ENCODE measurements at regions not wholly inside any gene's neighbourhood (a gene's known extent, or its start where the extent isn't known, plus 50 kb on each side); places are given as distances from the start of the nearest gene placed in this dataset.
"Not testable (repeated sequence)": the region's sequence is repeated elsewhere in the genome, so short reads cannot be mapped to it uniquely, and the experiment has no call there.

DNA sequence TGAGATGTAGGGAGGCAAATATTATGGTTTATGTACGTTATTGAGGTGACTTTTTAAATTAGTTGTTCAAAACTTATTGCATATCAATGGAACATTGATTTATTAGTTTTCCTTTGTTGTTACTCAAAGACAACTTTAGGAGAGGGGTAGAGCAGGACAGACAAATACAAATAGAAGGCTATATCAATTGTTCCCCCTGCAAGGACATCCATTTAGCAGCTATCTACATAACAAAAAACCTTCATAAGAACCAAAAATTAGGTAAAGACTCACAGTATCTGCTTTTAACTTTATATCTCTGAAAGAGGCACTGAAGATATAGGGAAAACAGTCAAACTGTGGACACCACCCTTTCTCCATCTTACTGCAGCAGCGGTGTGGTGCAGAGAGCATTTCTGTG, 958.8 kb downstream of the DIPK2A start:
- no peak overlapping the region for H3K27ac Mint-ChIP-seq
- no peaks in the 10 kb centered on the region for H3K36me3 Mint-ChIP-seq (ENCODE audit: low read depth)
- peaks cover 23% of the 10 kb centered on the region for H3K9me3 Mint-ChIP-seq (ENCODE audit: insufficient read depth)
- no peak overlapping the region for H3K4me3 Mint-ChIP-seq
- no peaks in the 10 kb centered on the region for H3K4me1 Mint-ChIP-seq (ENCODE audit: low read depth)
- ATAC-seq (no peak), DNase-seq (no peak)
- H3K27me3 Mint-ChIP-seq (ENCODE audit: low read depth), result no peaks in the 10 kb centered on the region
- ChIA-PET CTCF (no interaction called here), POLR2A (no interaction called here)

DNA sequence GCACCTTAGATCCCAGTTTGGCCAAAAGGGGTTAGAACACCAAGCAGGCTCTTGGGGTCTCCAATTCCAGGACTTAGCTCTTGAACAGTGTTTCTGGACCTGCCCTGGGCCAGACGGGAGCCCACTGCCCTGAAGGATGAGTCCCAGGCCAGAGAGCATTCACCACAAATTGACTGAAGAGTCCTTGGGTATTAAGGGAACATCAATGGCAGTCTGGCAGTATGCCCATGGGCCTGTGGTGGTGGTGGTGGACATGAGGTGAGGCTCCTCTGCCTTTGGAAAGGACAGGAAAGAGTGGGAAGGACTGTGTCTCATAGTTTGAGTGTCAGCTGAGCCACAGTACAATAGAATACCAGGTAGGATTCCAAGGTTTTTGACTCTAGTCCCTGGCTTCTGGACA, 960.0 kb downstream of the DIPK2A start:
- H3K36me3 Mint-ChIP-seq (ENCODE audit: low read depth), result no peaks in the 10 kb centered on the region

DNA sequence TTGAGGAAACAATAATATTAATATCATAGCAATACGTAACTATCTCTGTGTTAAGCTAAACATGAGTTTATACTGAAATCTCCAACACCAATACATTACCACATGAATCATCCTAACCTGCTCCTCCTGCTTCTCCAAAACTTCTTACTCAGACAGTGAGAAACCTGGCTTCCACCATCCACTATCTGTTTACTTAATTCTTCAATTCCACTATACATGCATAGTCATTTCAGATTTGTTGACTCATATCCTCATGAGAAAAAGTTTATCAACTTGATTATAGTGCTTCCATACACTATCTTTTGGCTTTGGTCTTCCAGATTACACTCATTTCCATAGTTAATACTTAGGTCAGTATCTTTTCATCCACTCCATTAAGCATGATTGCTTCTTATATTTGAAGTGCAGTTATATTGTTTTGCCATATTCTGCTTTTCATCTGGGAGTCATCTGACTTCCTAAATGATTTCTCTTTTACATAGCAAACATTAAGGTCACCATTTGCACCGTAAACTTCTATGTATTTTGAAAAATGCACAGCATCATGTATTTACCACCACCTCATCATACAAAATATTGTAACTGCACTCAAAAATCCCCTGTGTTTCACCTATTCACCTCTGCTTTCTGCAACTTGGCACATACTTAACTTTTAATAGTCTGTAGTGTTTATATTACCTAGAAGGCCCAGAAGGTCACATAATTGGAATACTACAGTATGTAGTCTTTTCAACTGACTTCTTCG, 970.6 kb downstream of the DIPK2A start:
- POLR2A ChIA-PET, result no interaction called here
- ATAC-seq (no peak), DNase-seq (no peak)
- CTCF ChIA-PET, result no interaction called here
- Mint-ChIP-seq H3K27me3 (ENCODE audit: low read depth) (no peaks in the 10 kb centered on the region), H3K4me3 (no peak overlapping the region), H3K9me3 (ENCODE audit: insufficient read depth) (peaks cover 11% of the 10 kb centered on the region), H3K36me3 (ENCODE audit: low read depth) (no peaks in the 10 kb centered on the region), H3K4me1 (ENCODE audit: low read depth) (no peaks in the 10 kb centered on the region), H3K27ac (no peak overlapping the region)

More for the DNA sequence above, 960.0 kb downstream of the DIPK2A start:
- CTCF ChIA-PET, result no interaction called here
- Mint-ChIP-seq H3K27ac (no peak overlapping the region), H3K4me3 (no peak overlapping the region), H3K27me3 (ENCODE audit: low read depth) (no peaks in the 10 kb centered on the region), H3K9me3 (ENCODE audit: insufficient read depth) (peaks cover 27% of the 10 kb centered on the region), H3K4me1 (ENCODE audit: low read depth) (no peaks in the 10 kb centered on the region)
- POLR2A ChIA-PET, result no interaction called here
- DNase-seq (no peak), ATAC-seq (no peak)

DNA sequence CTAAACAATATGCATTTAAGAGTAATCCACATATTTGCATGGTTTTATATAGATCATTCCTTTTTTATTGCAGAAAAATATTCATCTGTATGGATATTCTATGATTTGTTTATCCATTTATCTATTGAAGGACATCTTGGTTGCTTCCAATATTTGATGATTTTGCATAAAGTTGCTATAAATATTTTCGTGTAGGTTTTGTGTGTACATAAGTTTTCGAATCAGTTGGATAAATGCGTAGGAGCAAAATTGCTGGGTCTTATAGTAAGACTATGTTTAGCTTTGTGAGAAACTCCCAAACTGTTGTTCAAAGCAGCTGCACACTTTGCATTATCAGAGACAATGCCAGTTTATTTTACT, 971.2 kb downstream of the DIPK2A start:
- Mint-ChIP-seq H3K27me3 (ENCODE audit: low read depth) (no peaks in the 10 kb centered on the region), H3K9me3 (ENCODE audit: insufficient read depth) (peaks cover 11% of the 10 kb centered on the region), H3K4me1 (ENCODE audit: low read depth) (no peaks in the 10 kb centered on the region), H3K4me3 (no peak overlapping the region), H3K36me3 (ENCODE audit: low read depth) (no peaks in the 10 kb centered on the region), H3K27ac (no peak overlapping the region)
- CTCF ChIA-PET, result no interaction called here
- DNase-seq (no peak), ATAC-seq (no peak)
- POLR2A ChIA-PET, result no interaction called here

DNA sequence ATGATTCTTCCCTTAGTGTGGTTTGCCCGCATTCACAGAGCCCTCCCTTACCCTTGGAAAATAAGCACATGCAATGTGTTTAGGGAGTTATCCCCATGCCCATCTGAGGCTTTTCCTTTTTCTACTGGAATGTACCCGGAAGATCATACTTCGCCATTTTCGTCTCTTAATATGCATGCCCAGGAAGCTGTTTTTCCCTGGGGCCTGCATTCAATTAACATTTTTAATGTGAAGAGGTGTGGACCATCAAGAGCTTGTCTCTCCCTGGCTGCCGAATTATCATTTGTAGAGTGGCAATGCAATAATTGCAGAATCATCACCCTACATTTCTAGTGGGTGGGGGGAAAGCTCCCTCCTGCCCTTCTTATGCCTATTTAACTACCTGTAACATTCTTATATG, 976.3 kb downstream of the DIPK2A start:
- CTCF ChIA-PET, result no interaction called here
- ATAC-seq (no peak), DNase-seq (no peak)
- no peaks in the 10 kb centered on the region for H3K4me1 Mint-ChIP-seq (ENCODE audit: low read depth)
- peaks cover 11% of the 10 kb centered on the region for H3K9me3 Mint-ChIP-seq (ENCODE audit: insufficient read depth)
- H3K27ac Mint-ChIP-seq, result no peak overlapping the region
- no peaks in the 10 kb centered on the region for H3K36me3 Mint-ChIP-seq (ENCODE audit: low read depth)
- H3K27me3 Mint-ChIP-seq (ENCODE audit: low read depth), result no peaks in the 10 kb centered on the region
- no peak overlapping the region for H3K4me3 Mint-ChIP-seq
- POLR2A ChIA-PET, result no interaction called here

DNA sequence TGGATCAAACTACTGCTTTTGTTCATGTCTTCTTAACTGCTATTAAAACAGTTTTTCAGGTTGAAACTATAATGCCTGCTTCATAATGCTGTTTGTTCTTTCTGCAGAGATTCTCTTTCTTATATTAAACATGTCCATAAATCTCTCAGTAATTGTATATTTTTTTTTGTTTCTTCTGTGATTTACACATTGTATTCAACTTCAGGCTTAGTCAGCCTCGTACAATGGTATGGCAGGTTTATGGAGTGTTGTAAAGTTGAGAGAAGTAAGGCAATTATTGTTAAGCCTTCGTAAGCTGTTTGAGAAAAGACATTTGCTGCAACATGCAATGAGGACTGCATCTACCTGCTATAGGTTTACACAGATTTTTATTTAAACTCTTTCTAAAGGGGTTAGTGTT, 977.1 kb downstream of the DIPK2A start:
- Mint-ChIP-seq H3K9me3 (ENCODE audit: insufficient read depth) (peaks cover 11% of the 10 kb centered on the region), H3K27me3 (ENCODE audit: low read depth) (no peaks in the 10 kb centered on the region), H3K36me3 (ENCODE audit: low read depth) (no peaks in the 10 kb centered on the region), H3K27ac (no peak overlapping the region), H3K4me1 (ENCODE audit: low read depth) (no peaks in the 10 kb centered on the region), H3K4me3 (no peak overlapping the region)
- no peak for ATAC-seq
- CTCF ChIA-PET, result no interaction called here
- DNase-seq, result no peak
- POLR2A ChIA-PET, result no interaction called here

DNA sequence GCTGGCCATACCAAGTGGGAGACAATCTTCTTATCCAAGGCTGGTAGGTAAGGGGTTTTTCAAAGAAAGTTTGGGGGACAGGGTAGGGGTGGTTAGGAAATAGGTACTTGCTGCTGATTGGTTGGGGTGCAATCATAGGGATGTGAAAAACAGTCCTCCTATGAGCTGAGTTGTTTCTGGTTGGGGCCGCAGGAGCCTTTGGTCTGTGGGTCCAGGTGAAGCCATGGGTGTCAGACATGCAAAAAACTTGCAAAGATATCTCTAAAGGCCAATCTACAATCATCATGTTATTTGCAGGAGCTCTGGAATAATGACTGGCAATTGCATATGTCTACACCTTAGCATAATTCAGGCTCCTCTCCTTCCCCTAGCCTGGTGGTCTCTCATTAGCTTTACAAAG, 982.3 kb downstream of the DIPK2A start:
- ChIA-PET POLR2A (no interaction called here), CTCF (no interaction called here)
- Mint-ChIP-seq H3K27ac (no peak overlapping the region), H3K4me1 (ENCODE audit: low read depth) (no peaks in the 10 kb centered on the region), H3K9me3 (ENCODE audit: insufficient read depth) (peaks cover 4% of the 10 kb centered on the region), H3K36me3 (ENCODE audit: low read depth) (no peaks in the 10 kb centered on the region), H3K27me3 (ENCODE audit: low read depth) (no peaks in the 10 kb centered on the region), H3K4me3 (no peak overlapping the region)
- ATAC-seq, result no peak
- DNase-seq, result no peak

DNA sequence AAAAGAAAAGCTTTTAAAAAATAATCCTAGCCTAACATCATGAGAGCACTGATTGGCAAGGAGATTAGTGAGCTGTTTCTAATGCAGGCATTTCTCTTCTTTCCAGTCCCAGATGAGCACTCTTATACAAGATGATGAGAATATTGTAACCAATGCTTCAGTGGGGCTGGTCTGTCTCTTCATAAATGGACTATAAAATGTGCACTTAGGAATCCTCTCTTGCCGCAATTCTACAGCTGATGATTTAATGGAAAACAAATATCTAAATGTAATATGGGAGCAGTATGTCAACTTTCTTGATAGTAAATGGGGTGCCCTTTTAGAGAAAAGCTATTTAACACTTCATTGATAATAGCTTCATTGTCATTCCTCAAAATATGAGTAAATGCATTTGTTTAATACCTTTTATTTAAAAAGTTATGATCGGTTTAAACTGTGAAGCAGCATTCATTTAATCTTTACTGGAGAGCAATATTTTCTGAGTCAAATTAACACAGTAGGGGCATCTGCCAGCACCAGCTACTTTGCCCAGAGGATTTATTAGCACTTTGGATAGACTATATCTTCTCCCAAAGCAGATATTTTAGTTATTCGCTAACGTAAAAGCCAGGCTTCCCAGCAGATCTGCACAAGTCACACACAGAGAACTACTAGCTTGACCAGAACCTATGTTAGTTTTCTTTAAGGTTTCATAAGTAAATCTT, 985.9 kb downstream of the DIPK2A start:
- no peaks in the 10 kb centered on the region for H3K4me1 Mint-ChIP-seq (ENCODE audit: low read depth)
- POLR2A ChIA-PET, result no interaction called here
- no peaks in the 10 kb centered on the region for H3K36me3 Mint-ChIP-seq (ENCODE audit: low read depth)
- H3K27me3 Mint-ChIP-seq (ENCODE audit: low read depth), result no peaks in the 10 kb centered on the region
- no peak for DNase-seq
- H3K4me3 Mint-ChIP-seq, result no peak overlapping the region
- ATAC-seq, result no peak
- CTCF ChIA-PET, result no interaction called here
- no peak overlapping the region for H3K27ac Mint-ChIP-seq
- H3K9me3 Mint-ChIP-seq (ENCODE audit: insufficient read depth), result peaks cover 4% of the 10 kb centered on the region

DNA sequence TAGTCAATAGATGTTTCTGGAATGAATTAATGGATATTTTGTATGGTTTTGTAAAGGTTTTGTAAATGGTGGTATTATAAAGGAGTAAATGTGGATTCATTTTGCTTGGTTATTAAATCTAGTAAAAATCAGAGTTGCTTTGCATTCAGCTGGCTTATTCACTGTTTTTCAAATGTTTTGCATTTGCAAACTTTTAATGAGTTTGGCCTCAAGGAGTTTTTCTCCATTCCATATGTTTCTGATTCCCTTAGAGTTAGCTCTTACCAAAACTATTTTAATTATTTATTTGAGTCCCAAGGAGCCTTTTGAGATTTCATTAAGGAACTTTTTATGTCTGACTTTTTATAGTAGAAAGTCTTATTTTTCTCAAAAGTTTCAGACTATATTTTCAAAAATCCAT, 992.2 kb downstream of the DIPK2A start:
- DNase-seq (no peak), ATAC-seq (no peak)
- Mint-ChIP-seq H3K27ac (no peak overlapping the region), H3K36me3 (ENCODE audit: low read depth) (no peaks in the 10 kb centered on the region), H3K4me3 (no peak overlapping the region), H3K27me3 (ENCODE audit: low read depth) (no peaks in the 10 kb centered on the region), H3K9me3 (ENCODE audit: insufficient read depth) (no peaks in the 10 kb centered on the region), H3K4me1 (ENCODE audit: low read depth) (no peaks in the 10 kb centered on the region)
- ChIA-PET POLR2A (no interaction called here), CTCF (no interaction called here)

DNA sequence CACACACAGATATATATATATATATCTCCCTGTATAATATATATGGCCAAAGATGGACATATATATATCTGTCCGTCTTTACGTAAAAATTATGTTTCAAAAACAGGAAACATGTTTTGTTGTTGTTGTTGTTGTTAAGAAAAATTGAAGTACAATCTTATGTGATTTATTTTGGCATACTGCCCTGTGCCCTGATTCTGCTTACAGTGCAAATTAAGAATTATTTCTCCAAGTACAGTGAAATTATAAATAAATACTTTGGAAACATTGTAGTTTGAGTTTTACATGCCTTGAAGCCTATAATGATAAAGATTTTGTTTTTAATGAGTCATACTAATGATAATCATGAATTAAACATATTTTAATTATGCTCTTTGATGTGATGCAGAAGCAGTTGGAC, 994.9 kb downstream of the DIPK2A start:
- POLR2A ChIA-PET, result no interaction called here
- CTCF ChIA-PET, result no interaction called here
- H3K27me3 Mint-ChIP-seq (ENCODE audit: low read depth), result no peaks in the 10 kb centered on the region
- DNase-seq (no peak), ATAC-seq (no peak)
- no peaks in the 10 kb centered on the region for H3K36me3 Mint-ChIP-seq (ENCODE audit: low read depth)
- no peak overlapping the region for H3K4me3 Mint-ChIP-seq
- H3K4me1 Mint-ChIP-seq (ENCODE audit: low read depth), result no peaks in the 10 kb centered on the region
- peaks cover 2% of the 10 kb centered on the region for H3K9me3 Mint-ChIP-seq (ENCODE audit: insufficient read depth)
- H3K27ac Mint-ChIP-seq, result no peak overlapping the region

DNA sequence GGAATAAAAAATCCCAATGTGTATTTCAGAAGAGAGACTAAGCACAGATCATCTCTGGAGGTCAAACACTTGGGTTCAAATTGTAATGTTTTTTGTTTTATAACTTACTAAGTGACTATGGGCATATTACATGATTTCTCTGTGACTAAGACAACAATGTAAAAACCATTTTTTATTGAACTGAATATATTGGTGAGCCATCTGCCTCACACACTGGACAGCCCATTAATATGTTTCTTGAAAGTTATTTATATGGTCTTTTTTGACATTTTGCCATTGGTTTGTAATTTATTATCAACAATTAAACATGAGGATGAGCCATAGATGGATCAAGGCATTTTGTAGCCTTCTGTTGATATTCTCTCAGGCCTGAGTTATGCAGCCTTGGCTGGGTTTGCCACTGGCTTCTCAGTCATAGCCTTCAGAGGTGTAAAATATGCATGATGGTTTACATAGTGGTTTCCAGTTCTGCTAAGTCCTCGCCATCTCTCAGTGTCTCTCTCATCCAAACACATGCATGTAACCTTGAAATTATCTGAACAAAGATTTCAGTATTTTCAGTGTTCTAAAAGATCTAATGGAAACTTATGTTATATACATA, 997.2 kb downstream of the DIPK2A start:
- peaks cover 2% of the 10 kb centered on the region for H3K9me3 Mint-ChIP-seq (ENCODE audit: insufficient read depth)
- CTCF ChIA-PET, result no interaction called here
- H3K27me3 Mint-ChIP-seq (ENCODE audit: low read depth), result no peaks in the 10 kb centered on the region
- H3K27ac Mint-ChIP-seq, result no peak overlapping the region
- no peak for ATAC-seq
- POLR2A ChIA-PET, result no interaction called here
- no peaks in the 10 kb centered on the region for H3K4me1 Mint-ChIP-seq (ENCODE audit: low read depth)
- no peaks in the 10 kb centered on the region for H3K36me3 Mint-ChIP-seq (ENCODE audit: low read depth)
- DNase-seq, result no peak
- no peak overlapping the region for H3K4me3 Mint-ChIP-seq

DNA sequence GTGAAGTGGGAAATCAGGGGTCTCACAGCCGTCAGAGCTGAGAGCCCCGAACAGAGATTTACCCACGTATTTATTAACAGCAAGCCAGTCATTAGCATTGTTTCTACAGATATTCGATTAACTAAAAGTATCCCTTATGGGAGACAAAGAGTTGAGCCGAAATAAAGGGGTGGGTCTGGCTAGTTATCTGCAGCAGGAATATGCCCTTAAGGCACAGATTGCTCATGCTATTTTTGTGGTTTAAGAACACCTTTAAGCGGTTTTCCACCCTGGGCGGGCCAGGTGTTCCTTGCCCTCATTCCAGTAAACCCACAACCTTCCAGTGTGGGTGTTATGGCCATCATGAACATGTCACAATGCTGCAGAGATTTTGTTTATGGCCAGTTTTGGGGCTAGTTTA, 1012.9 kb downstream of the DIPK2A start:
- H3K27me3 Mint-ChIP-seq (ENCODE audit: low read depth); H3K27ac Mint-ChIP-seq; H3K36me3 Mint-ChIP-seq (ENCODE audit: low read depth); H3K9me3 Mint-ChIP-seq (ENCODE audit: insufficient read depth); H3K4me1 Mint-ChIP-seq (ENCODE audit: low read depth); ATAC-seq; H3K4me3 Mint-ChIP-seq; DNase-seq; POLR2A ChIA-PET; CTCF ChIA-PET: not testable (repeated sequence)

DNA sequence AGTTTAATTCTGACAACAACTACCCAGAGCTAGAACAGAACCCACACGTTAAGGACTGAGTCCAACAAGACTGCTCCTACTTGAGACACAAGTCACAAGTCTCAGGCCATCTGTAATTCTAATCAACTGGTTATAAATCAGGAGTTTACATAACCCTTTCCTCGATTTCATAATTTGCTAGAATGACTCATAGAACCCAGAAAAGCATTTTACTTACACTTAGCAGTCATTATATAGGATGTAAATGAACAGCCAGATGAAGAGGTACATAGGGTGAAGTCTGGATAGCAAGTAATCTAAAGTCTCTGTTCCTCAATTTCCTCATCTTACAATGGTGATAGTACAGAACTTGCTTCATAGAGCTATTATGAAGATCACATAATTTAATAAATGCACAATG, 1018.2 kb downstream of the DIPK2A start:
- H3K36me3 Mint-ChIP-seq (ENCODE audit: low read depth), result no peaks in the 10 kb centered on the region

More for the DNA sequence above, 1018.2 kb downstream of the DIPK2A start:
- Mint-ChIP-seq H3K4me3 (no peak overlapping the region), H3K27me3 (ENCODE audit: low read depth) (no peaks in the 10 kb centered on the region), H3K4me1 (ENCODE audit: low read depth) (no peaks in the 10 kb centered on the region), H3K27ac (no peak overlapping the region), H3K9me3 (ENCODE audit: insufficient read depth) (peaks cover 3% of the 10 kb centered on the region)
- POLR2A ChIA-PET, result no interaction called here
- no peak for DNase-seq
- ATAC-seq, result no peak
- CTCF ChIA-PET, result no interaction called here
